ENCODE measurements at regions not wholly inside any gene's neighbourhood (a gene's known extent, or its start where the extent isn't known, plus 50 kb on each side); places are given as distances from the start of the nearest gene placed in this dataset.

GRCh38 chr19:34085336-34085735, 87.0 kb upstream of the LSM14A start:
- DNase-seq (ENCODE audit: low spot score), result no peak
- no peak overlapping the region for H3K27ac ChIP-seq (ENCODE audit: low read depth in 1 of 2, low read length in 2 of 2)
- WGBS, result 42% methylated on average over 3 of the region's 3 CpGs
- no peaks in the 10 kb centered on the region for H3K9me3 ChIP-seq (ENCODE audit: control insufficient read depth in 4 of 4, low read length in 3 of 4)
- TF ChIP-seq HNF4A (conservative IDR thresholded peaks at IDR 0.05) (no peak), GABPA (IDR thresholded peaks at IDR 0.05 in 1 of 2, conservative IDR thresholded peaks at IDR 0.05 in 1 of 2) (no peak), REST (IDR thresholded peaks at IDR 0.05) (no peak), YY1 (IDR thresholded peaks at IDR 0.05) (no peak), EGR1 (IDR thresholded peaks at IDR 0.05; ENCODE audit: low read depth in 2 of 2) (no peak), TAF1 (conservative IDR thresholded peaks at IDR 0.05) (no peak), MAX (IDR thresholded peaks at IDR 0.05) (no peak)
- peaks cover 0 to 2% (median 0%) of the 10 kb centered on the region in 4 donors for H3K27me3 ChIP-seq (ENCODE audit: control insufficient read depth in 4 of 4, insufficient read depth in 4 of 4, low read length in 3 of 4)
- H3K9ac ChIP-seq (ENCODE audit: low read depth in 1 of 2, low read length in 2 of 2), result no peak overlapping the region
- no peaks in the 10 kb centered on the region for H3K36me3 ChIP-seq (ENCODE audit: control insufficient read depth in 4 of 4, insufficient read depth in 3 of 4, low read depth in 1 of 4, low read length in 3 of 4)
- H3K4me3 ChIP-seq (ENCODE audit: low read depth in 1 of 3, low read length in 3 of 3), result no peak overlapping the region
- H3K4me1 ChIP-seq (ENCODE audit: control insufficient read depth in 4 of 4, insufficient read depth in 4 of 4, low read length in 3 of 4), result no peaks in the 10 kb centered on the region

GRCh38 chr19:34088292-34088691, 84.0 kb upstream of the LSM14A start:
- Histone ChIP-seq H3K9me3 (ENCODE audit: control insufficient read depth in 4 of 4, low read length in 3 of 4) (no peaks in the 10 kb centered on the region), H3K27ac (ENCODE audit: low read depth in 1 of 2, low read length in 2 of 2) (no peak overlapping the region), H3K36me3 (ENCODE audit: control insufficient read depth in 4 of 4, insufficient read depth in 3 of 4, low read depth in 1 of 4, low read length in 3 of 4) (no peaks in the 10 kb centered on the region), H3K4me3 (ENCODE audit: low read depth in 1 of 3, low read length in 3 of 3) (no peak overlapping the region), H3K27me3 (ENCODE audit: control insufficient read depth in 4 of 4, insufficient read depth in 4 of 4, low read length in 3 of 4) (peaks cover 0 to 7% (median 0%) of the 10 kb centered on the region in 4 donors), H3K9ac (ENCODE audit: low read depth in 1 of 2, low read length in 2 of 2) (no peak overlapping the region), H3K4me1 (ENCODE audit: control insufficient read depth in 4 of 4, insufficient read depth in 4 of 4, low read length in 3 of 4) (no peaks in the 10 kb centered on the region)
- no peak for TF ChIP-seq YY1 (IDR thresholded peaks at IDR 0.05)
- TF ChIP-seq MAX (IDR thresholded peaks at IDR 0.05), result no peak
- DNase-seq (ENCODE audit: low spot score), result no peak

- H3K27me3 ChIP-seq (ENCODE audit: control insufficient read depth in 4 of 4, insufficient read depth in 4 of 4, low read length in 3 of 4), result peaks cover 0 to 7% (median 0%) of the 10 kb centered on the region in 4 donors
- H3K9me3 ChIP-seq (ENCODE audit: control insufficient read depth in 4 of 4, low read length in 3 of 4), result no peaks in the 10 kb centered on the region
- 72% methylated on average over 5 of the region's 5 CpGs for WGBS
- H3K4me3 ChIP-seq (ENCODE audit: low read depth in 1 of 3, low read length in 3 of 3), result no peak overlapping the region
- H3K27ac ChIP-seq (ENCODE audit: low read depth in 1 of 2, low read length in 2 of 2), result no peak overlapping the region
- H3K4me1 ChIP-seq (ENCODE audit: control insufficient read depth in 4 of 4, insufficient read depth in 4 of 4, low read length in 3 of 4), result no peaks in the 10 kb centered on the region
- no peak overlapping the region for H3K9ac ChIP-seq (ENCODE audit: low read depth in 1 of 2, low read length in 2 of 2)
- no peaks in the 10 kb centered on the region for H3K36me3 ChIP-seq (ENCODE audit: control insufficient read depth in 4 of 4, insufficient read depth in 3 of 4, low read depth in 1 of 4, low read length in 3 of 4)
- DNase-seq (ENCODE audit: low spot score), result no peak
- TF ChIP-seq FOXA2 (IDR thresholded peaks at IDR 0.05) (no peak), YY1 (IDR thresholded peaks at IDR 0.05) (no peak), EGR1 (IDR thresholded peaks at IDR 0.05; ENCODE audit: low read depth in 2 of 2) (no peak), HNF4G (IDR thresholded peaks at IDR 0.05) (no peak), MAX (IDR thresholded peaks at IDR 0.05) (no peak), HNF4A (conservative IDR thresholded peaks at IDR 0.05) (no peak), GABPA (IDR thresholded peaks at IDR 0.05 in 1 of 2, conservative IDR thresholded peaks at IDR 0.05 in 1 of 2) (no peak), NR2F2 (IDR thresholded peaks at IDR 0.05) (no peak), RXRA (IDR thresholded peaks at IDR 0.05) (no peak), ATF3 (IDR thresholded peaks at IDR 0.05) (no peak), FOXA1 (IDR thresholded peaks at IDR 0.05) (no peak), REST (IDR thresholded peaks at IDR 0.05) (no peak), CTCF (IDR thresholded peaks at IDR 0.05; ENCODE audit: low read depth, low read length, missing input control) (no peak), TAF1 (conservative IDR thresholded peaks at IDR 0.05) (no peak), ZBTB33 (IDR thresholded peaks at IDR 0.05) (no peak)
Measured at GRCh38 chr19:34089566-34089965, 82.7 kb upstream of the LSM14A start.

Measured in liver (tissue), 8 donors.